ENCODE measurements at regions not wholly inside any gene's neighbourhood (a gene's known extent, or its start where the extent isn't known, plus 50 kb on each side); places are given as distances from the start of the nearest gene placed in this dataset.
"Not testable (repeated sequence)": the region's sequence is repeated elsewhere in the genome, so short reads cannot be mapped to it uniquely, and the experiment has no call there.

GRCh38 chr16:6709736-6710135 lies 622.9 kb upstream of the RBFOX1 start:
- no peak for DNase-seq

DNA sequence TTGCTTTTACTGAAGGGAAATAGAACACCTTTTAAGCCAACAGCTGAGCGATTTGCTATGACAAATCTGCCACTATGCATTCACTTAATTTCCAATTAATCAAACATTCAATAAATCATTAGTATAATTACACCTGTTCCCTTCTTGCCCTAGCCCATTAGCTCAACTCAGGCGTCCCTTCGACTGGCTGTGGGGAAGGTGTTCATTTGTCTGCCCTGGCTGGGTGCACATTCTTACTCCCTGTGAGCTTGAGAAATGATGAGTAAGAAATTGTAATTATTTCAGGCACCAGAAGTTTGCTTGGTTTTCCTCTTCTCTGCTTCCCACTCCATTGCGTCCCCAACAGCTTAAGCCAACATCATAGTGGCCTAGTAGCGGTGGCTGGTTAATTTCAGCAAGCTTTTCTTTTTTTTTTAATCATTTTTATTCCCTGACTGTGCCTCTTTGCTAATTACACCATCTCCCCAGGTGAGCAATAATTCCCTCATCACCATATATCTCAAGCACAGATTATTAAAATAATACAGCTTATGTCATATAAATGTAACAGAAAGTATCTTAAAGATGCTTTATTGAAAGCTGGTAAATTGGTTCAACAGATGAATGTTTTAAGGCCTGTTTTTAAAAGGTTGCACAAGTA lies 623.9 kb upstream of the RBFOX1 start:
- DNase-seq = no peak

DNA sequence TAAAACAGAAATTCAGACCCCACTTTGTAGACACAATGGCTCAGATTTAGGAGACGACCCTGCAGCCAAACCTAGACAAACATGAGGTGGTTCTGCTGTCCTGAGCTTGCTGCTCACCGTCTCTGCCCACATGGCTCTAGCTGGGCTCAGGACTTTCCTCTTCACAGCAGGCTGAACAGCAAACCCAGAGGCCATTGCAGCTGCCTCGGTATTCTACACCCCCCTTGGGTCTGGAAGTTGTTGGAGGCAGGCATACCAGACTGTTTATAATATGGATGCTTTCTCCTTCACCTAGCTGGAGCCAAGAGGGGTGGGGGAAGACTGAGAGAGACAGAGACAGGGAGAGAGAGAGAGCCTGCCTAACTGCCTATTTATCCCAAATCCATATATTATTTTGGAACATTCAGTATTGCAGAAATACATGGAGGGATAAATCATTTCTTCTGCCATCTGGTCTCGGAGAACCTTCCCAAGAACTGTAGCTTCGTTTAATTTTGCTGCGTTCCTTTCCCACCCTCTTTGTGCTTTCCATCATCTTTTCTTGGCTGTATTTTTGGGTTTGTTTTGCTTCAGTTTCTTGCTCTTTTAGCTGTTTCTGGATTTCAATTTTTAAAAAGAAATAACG lies 628.2 kb upstream of the RBFOX1 start:
- DNase-seq = no peak

GRCh38 chr16:6701096-6701495 lies 631.5 kb upstream of the RBFOX1 start:
- no peak for DNase-seq

- no peak for DNase-seq
Measured at GRCh38 chr16:6698548-6698947, 634.1 kb upstream of the RBFOX1 start.

GRCh38 chr16:6695666-6696065 lies 637.0 kb upstream of the RBFOX1 start:
- no peak for DNase-seq

DNA sequence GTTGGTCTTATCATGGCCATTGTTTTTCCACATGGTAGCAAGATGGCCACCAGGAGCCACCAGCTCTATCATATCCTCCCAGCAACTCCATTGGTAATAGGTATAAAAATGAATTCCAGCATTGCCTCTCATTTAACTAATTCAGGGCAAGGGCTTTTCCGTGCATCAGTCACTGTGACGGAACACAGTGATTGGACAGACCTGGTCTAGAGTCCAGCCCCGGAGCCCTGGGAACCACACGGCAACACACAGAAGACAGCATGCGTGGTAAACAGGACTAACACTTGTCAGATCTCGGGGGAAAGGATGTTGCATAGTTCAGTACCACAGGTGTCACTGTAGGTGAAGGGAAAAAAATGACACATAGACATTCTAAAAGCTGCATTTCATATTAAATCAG lies 638.0 kb upstream of the RBFOX1 start:
- no peak for DNase-seq

DNA sequence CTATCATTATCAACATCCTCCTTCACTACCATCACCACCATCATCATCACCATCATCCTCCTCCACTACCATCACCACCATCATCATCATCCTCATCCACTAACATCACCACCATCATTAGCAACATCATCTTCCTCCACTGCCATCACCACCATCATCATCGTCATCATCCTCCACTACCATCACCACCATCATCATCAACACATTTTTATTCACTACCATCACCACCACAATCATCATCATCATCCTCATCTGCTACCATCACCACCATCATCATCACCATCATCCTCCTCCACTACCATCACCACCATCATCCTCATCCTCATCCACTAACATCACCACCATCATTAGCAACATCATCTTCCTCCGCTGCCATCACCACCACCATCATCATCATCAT lies 639.2 kb upstream of the RBFOX1 start:
- not testable (repeated sequence) for DNase-seq

DNA sequence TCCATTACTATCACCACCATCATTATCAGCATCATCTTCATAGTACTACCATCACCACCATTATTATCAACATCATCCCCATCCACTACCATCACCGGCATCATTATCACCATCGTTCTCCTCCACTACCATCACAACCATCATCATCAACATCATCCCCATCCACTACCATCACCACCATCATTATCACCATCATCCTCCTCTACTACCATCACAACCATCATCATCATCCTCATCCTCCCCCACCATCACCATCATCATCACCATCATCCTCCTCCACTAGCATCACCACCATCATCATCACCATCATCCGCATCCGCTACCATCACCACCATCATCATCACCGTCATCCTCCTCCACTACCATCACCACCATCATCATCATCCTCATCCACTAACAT lies 639.8 kb upstream of the RBFOX1 start:
- DNase-seq = no peak

- no peak for DNase-seq
Measured at GRCh38 chr16:6690741-6691140, 641.9 kb upstream of the RBFOX1 start.

DNA sequence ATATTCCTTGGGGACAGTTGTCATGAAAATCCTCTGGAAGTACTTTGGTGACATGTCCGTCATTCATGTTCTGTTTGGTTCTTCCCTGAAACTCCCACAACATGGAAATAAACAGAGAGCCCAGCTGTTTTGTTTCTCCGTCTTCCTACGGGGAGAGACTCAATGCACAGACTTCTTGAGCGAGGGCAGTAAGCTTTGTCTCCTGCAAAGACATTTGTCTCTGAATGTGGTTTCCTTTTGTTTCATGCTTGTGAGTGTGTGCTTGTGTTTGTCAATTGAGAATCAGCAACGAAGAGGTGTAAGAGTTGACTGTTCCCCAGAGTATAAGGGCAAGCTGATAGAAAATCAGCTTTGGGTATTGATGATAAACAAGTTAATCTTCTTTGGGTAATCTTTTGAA lies 643.0 kb upstream of the RBFOX1 start:
- no peak for DNase-seq

DNA sequence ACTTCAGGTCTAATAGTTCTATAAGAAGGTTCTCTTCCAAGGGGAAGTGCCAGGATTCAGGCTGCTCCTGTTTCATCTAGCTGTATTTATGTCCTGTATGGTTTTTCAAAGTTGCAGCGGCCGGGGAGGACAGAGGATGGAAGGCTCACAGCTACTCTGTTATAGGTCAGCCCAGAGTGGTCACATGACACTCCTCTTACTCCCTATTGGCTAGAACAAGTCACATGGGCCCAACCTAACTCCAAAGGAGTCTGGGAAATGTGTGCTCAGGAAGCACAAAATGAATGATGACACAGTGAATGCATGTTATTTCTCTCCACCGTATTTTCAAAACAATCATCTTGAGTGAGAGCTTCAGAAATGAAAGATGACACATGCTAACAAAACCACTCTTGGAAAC lies 645.1 kb upstream of the RBFOX1 start:
- DNase-seq = no peak

GRCh38 chr16:6684076-6684673 lies 648.5 kb upstream of the RBFOX1 start:
- DNase-seq = peak; percentile 19

- DNase-seq = peak; percentile 53
Measured at GRCh38 chr16:6682142-6682811, 650.4 kb upstream of the RBFOX1 start.

- no peak for DNase-seq
Measured at GRCh38 chr16:6678586-6678985, 654.1 kb upstream of the RBFOX1 start.

DNA sequence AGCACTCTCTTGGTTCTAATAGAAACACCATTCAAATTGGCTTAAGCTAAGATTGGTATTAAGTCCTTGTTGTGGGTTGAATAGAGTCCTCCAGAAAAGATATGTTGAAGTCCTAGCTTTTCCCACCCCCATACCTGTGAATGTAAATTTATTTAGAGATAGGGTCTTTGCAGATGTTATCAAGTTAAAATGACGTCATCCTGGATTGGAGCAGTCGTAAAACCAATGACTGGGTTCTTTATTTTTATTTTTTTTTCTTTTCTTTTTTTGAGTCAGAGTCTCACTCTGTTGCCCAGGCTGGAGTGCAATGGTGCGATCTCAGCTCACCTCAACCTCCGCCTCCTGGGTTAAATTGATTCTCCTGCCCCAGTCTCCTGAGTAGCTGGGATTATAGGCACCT lies 658.6 kb upstream of the RBFOX1 start:
- DNase-seq = no peak

- DNase-seq = no peak
Measured at GRCh38 chr16:6672507-6672906, 660.1 kb upstream of the RBFOX1 start.

DNA sequence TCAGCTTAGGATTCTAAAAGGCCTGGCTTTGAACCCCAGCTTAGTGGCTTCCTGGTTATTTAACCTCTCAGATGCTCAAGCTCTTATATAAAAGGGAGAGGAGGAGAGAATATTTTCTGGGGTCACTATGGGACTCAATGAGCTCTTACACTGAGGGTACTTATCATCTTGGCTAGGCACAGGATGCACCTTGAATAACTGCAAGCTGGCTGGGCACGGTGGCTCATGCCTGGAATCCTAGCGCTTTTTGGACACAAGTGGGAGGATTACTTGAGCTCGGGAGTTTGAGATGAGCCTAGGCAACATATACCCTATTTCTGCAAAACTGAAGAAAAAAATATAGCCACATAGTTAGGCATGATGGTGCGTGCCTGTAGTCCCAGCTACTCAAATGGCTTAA lies 665.3 kb upstream of the RBFOX1 start:
- no peak for DNase-seq

GRCh38 chr16:6665126-6665525 lies 667.5 kb upstream of the RBFOX1 start:
- no peak for DNase-seq

GRCh38 chr16:6663668-6664067 lies 669.0 kb upstream of the RBFOX1 start:
- DNase-seq = no peak

DNA sequence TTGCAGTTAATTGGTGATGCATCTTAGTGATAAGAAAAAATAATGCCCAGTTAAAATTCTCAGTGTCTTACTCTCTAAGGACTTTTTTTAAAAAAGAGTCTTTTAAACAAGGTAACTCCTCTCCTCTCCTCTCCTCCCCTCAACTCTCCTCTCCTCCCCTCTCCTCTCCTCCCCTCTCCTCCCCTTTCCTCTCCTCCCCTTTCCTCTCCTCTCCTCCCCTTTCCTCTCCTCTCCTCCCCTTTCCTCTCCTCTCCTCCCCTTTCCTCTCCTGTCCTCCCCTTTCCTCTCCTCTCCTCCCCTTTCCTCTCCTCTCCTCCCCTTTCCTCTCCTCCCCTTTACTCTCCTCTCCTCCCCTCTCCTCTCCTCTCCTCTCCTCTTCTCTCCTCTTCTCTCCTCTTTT lies 675.9 kb upstream of the RBFOX1 start:
- no peak for DNase-seq

GRCh38 chr16:6646891-6647290 lies 685.8 kb upstream of the RBFOX1 start:
- DNase-seq = no peak

DNA sequence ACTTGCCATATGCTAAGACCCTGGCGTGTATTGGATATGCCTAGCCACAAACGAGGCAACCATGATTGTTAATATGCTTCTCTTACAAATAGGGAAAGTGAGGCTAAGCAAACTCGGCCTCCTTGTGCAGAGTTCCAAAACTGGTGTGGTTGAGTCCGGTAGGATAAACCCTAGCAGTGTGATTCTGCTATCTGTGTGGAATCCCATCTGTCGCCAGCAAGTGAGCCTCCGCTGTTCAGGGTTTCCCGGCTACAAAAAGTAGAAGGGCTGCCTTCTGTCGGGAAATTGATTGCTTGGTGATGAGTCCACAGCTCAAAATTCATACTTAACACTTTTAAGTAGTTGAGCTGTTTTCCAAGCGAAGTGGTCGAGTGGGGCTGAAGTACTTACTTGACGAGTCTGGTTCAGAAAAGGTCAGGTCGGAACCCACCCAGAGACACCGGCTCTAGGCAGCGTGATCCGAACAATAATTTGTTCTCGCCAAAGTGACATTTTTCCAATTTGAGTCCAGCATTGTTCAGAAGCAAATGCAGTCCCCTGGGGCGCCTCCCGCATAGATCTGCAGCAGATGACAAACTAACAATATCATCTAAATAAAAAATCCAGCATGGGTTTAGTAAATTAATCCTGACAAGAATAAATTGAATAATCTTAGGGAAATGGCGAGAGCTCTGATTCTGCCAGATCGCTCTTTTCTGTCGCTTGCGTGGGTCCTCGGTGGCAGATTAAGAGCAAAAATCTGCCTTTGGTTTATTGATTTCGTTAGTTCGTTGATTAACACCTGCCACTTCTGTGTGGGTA lies 686.7 kb upstream of the RBFOX1 start:
- DNase-seq = no peak

All from suppressor macrophage treated with lipopolysaccharide for 4 hours (primary cell).